IPS-NIHi11 (cell line): ENCODE measurements at regions not wholly inside any gene's neighbourhood (a gene's known extent, or its start where the extent isn't known, plus 50 kb on each side); places are given as distances from the start of the nearest gene placed in this dataset.

Source experiments
- DNase-seq: peaks from one replicate; pipeline ENCODE4 v3.0.0; 2012; ENCODE audit warnings: mixed read lengths, low spot score

- no peak for DNase-seq
Observed at GRCh38 chr9:89554307-89555035, 50.3 kb upstream of the GADD45G start.

GRCh38 chr9:89553451-89554010 lies 51.3 kb upstream of the GADD45G start:
- no peak for DNase-seq

- no peak for DNase-seq
Observed at GRCh38 chr9:89550346-89550927, 52.5 kb upstream of the SEMA4D start.

GRCh38 chr9:89549031-89549644 lies 51.2 kb upstream of the SEMA4D start:
- peak; percentile 90 for DNase-seq

GRCh38 chr9:89548071-89548638 lies 50.2 kb upstream of the SEMA4D start:
- no peak for DNase-seq
